ENCODE measurements at regions not wholly inside any gene's neighbourhood (a gene's known extent, or its start where the extent isn't known, plus 50 kb on each side); places are given as distances from the start of the nearest gene placed in this dataset.

DNA sequence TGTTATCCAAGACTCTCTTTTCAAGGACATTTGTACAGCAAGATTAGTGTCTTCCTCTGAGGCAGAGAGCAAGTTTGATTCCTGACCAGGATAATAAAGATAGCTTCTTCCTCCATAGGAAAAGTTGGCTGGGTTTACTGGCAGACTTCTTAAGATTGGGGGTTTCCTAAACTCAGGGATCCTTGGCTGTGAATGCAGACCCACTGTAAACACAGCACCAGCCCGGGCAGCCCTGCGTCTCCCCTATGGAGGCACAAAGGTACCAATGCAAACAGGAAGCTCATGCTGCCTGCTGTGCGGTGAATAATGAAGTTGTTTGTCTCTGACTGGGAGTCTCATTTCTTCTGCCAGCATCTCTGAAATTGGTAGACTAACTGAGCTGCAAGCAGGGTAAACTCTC lies 96.2 kb upstream of the ARHGAP28 start:
- TF ChIP-seq, protein P1, sequence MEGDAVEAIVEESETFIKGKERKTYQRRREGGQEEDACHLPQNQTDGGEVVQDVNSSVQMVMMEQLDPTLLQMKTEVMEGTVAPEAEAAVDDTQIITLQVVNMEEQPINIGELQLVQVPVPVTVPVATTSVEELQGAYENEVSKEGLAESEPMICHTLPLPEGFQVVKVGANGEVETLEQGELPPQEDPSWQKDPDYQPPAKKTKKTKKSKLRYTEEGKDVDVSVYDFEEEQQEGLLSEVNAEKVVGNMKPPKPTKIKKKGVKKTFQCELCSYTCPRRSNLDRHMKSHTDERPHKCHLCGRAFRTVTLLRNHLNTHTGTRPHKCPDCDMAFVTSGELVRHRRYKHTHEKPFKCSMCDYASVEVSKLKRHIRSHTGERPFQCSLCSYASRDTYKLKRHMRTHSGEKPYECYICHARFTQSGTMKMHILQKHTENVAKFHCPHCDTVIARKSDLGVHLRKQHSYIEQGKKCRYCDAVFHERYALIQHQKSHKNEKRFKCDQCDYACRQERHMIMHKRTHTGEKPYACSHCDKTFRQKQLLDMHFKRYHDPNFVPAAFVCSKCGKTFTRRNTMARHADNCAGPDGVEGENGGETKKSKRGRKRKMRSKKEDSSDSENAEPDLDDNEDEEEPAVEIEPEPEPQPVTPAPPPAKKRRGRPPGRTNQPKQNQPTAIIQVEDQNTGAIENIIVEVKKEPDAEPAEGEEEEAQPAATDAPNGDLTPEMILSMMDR (conservative IDR thresholded peaks at IDR 0.05): no peak
- TF ChIP-seq ZFX (IDR thresholded peaks at IDR 0.05): no peak
